Smooth muscle cell (in vitro differentiated cells): ENCODE measurements at regions not wholly inside any gene's neighbourhood (a gene's known extent, or its start where the extent isn't known, plus 50 kb on each side); places are given as distances from the start of the nearest gene placed in this dataset.

ENCODE experiments used
- DNase-seq: peaks from one replicate; lab custom pipeline; 2025; ENCODE audit not compliant: unreplicated experiment; lab: John Stamatoyannopoulos, UW
- H2AFZ ChIP-seq: fragments of 200-600 bp; sonication (generic); 2 replicates; pipeline ENCODE4 v1.6.0; 2016; ENCODE audit warnings: antibody characterized with exemption, low read depth, mild to moderate bottlenecking
- H3F3A ChIP-seq: fragments of 200-600 bp; sonication (generic); 2 replicates; pipeline ENCODE4 v1.6.0; 2017; ENCODE audit warnings: antibody characterized with exemption, low read depth
- H3K27ac ChIP-seq: fragments of 200-600 bp; sonication (generic); 2 replicates; pipeline ENCODE4 v1.5.1; 2016; ENCODE audit warnings: low read depth, mild to moderate bottlenecking
- H3K27me3 ChIP-seq: fragments of 200-600 bp; sonication (generic); 2 replicates; pipeline ENCODE4 v1.6.1; 2016; ENCODE audit warnings: low read depth, mild to moderate bottlenecking
- H3K36me3 ChIP-seq: fragments of 200-600 bp; sonication (generic); 2 replicates; pipeline ENCODE4 v1.5.1; 2016; ENCODE audit warnings: low read depth
- H3K4me1 ChIP-seq: fragments of 200-600 bp; sonication (generic); 2 replicates; pipeline ENCODE4 v1.5.1; 2016; ENCODE audit warnings: low read depth
- H3K4me2 ChIP-seq: fragments of 200-600 bp; sonication (generic); 2 replicates; pipeline ENCODE4 v1.6.0; 2016; ENCODE audit warnings: mild to moderate bottlenecking
- H3K4me3 ChIP-seq: fragments of 200-600 bp; sonication (generic); 2 replicates; pipeline ENCODE4 v1.5.1; 2016; ENCODE audit warnings: mild to moderate bottlenecking
- H3K79me2 ChIP-seq: fragments of 200-600 bp; sonication (generic); 2 replicates; pipeline ENCODE4 v1.6.0; 2016; ENCODE audit warnings: low read depth, mild to moderate bottlenecking
- H3K9ac ChIP-seq: fragments of 200-600 bp; sonication (generic); 2 replicates; pipeline ENCODE4 v1.6.0; 2016; ENCODE audit warnings: low read depth
- H3K9me3 ChIP-seq: fragments of 200-600 bp; sonication (generic); replicated peaks from 2 replicates; pipeline ENCODE4 v1.5.1; 2016; ENCODE audit warnings: low read depth
- H4K20me1 ChIP-seq: fragments of 200-600 bp; sonication (generic); 2 replicates; pipeline ENCODE4 v1.6.0; 2016; ENCODE audit warnings: low read depth
- WGBS: methylation state at CpG from one replicate; pipeline ENCODE4 v1.1.7; 2016; ENCODE audit warnings: low lambda C conversion rate; 5-methylcytosine and 5-hydroxymethylcytosine counted together
- TF ChIP-seq, protein P1 (sequence below): fragments of 200-600 bp; sonication (generic); IDR thresholded peaks from 2 replicates; pipeline ENCODE4 v1.5.1; 2017; ENCODE audit warnings: borderline replicate concordance, mild to moderate bottlenecking, antibody characterized with exemption; ENCODE audit not compliant: insufficient read depth, poor library complexity, severe bottlenecking

DNA sequence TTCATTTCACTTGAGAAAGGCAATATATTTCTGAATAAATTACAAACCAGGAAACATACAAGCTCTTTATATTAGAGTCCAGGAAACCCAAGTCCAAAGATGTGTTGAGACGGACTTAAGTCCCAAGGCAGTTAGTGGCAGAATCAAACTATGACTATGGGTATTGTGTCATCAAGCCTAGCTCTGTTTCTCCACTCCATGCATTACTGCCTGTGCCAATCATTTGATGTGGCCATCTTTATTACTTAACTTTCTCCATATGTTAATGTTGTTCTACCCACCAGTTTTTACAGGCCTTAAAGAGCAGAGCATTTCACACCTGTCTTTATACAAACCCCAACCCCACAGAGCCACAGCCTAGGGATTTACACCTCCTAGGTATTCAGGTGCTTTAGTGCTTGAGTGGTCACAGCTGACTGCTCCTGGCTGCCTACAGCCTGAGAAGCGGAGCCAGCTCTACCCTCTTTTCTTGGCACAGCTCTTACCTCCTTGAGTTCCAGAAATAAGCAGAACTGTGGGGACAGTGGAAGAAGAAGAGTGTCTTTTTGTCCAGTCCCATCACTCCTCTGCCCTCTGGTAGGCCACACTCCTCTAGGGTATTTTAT, 92.1 kb downstream of the DTWD1 start:
- Histone ChIP-seq H4K20me1 (no peaks in the 10 kb centered on the region), H3K36me3 (no peaks in the 10 kb centered on the region), H3F3A (no peaks in the 10 kb centered on the region), H3K9me3 (peaks cover 15% of the 10 kb centered on the region), H3K79me2 (no peaks in the 10 kb centered on the region), H3K4me1 (no peaks in the 10 kb centered on the region), H3K9ac (no peak overlapping the region), H3K4me2 (no peak overlapping the region), H3K27me3 (no peaks in the 10 kb centered on the region), H3K4me3 (no peak overlapping the region), H2AFZ (no peak overlapping the region), H3K27ac (no peak overlapping the region)
- DNase-seq = no peak
- TF ChIP-seq, protein P1, sequence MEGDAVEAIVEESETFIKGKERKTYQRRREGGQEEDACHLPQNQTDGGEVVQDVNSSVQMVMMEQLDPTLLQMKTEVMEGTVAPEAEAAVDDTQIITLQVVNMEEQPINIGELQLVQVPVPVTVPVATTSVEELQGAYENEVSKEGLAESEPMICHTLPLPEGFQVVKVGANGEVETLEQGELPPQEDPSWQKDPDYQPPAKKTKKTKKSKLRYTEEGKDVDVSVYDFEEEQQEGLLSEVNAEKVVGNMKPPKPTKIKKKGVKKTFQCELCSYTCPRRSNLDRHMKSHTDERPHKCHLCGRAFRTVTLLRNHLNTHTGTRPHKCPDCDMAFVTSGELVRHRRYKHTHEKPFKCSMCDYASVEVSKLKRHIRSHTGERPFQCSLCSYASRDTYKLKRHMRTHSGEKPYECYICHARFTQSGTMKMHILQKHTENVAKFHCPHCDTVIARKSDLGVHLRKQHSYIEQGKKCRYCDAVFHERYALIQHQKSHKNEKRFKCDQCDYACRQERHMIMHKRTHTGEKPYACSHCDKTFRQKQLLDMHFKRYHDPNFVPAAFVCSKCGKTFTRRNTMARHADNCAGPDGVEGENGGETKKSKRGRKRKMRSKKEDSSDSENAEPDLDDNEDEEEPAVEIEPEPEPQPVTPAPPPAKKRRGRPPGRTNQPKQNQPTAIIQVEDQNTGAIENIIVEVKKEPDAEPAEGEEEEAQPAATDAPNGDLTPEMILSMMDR = no peak
- 93% methylated on average over 2 of the region's 2 CpGs for WGBS

DNA sequence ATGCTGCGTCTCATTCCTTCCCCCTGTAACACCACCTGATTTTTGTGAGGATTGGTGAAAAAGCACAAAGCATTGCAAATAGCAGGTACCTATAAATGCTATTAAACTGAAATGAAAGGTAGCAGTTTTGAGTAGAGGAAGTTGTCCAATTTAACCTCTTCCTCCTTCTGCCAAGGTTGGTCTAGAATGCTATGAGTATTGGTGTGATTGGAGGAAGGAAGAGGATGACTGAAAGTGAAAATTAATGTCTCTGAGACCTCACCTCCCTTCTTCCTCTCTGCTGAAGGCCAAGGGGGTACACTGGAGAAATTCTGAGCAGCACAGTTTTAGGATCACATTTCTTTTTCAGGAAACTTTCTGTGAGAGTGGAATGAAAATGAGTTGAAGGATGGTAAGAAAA, 94.4 kb downstream of the DTWD1 start:
- 98% methylated on average over 1 of the region's 1 CpG for WGBS
- no peaks in the 10 kb centered on the region for H3F3A ChIP-seq
- H2AFZ ChIP-seq = no peak overlapping the region
- TF ChIP-seq, protein P1 = no peak
- no peaks in the 10 kb centered on the region for H3K79me2 ChIP-seq
- no peak overlapping the region for H3K9ac ChIP-seq
- H3K27ac ChIP-seq = no peak overlapping the region
- H3K4me1 ChIP-seq = no peaks in the 10 kb centered on the region
- no peaks in the 10 kb centered on the region for H3K9me3 ChIP-seq
- no peaks in the 10 kb centered on the region for H3K27me3 ChIP-seq
- no peaks in the 10 kb centered on the region for H4K20me1 ChIP-seq
- no peaks in the 10 kb centered on the region for H3K36me3 ChIP-seq
- no peak for DNase-seq
- H3K4me3 ChIP-seq = no peak overlapping the region
- H3K4me2 ChIP-seq = no peak overlapping the region

DNA sequence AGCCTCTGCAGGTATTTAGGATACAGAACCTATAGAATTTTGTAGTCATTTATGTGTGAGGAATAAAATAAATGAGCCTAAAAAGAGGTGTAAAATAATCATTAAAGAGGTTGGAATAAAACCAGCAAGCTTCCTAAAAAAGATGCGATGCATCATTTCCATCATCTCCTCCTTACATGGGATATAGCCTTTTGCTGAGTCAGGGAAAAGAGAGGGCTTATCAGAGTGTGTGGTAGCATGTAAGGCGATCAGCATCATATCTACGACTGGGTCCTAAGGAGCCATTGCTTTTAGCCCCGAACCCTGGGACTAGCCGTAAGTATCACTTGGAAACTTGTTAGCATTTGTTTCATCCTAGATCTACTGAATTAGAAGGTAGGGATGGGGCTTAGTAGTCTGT, 94.9 kb downstream of the DTWD1 start:
- no peaks in the 10 kb centered on the region for H4K20me1 ChIP-seq
- no peaks in the 10 kb centered on the region for H3K79me2 ChIP-seq
- no peak overlapping the region for H2AFZ ChIP-seq
- DNase-seq = no peak
- no peak overlapping the region for H3K27ac ChIP-seq
- H3F3A ChIP-seq = no peaks in the 10 kb centered on the region
- WGBS = 95% methylated on average over 5 of the region's 5 CpGs
- no peak overlapping the region for H3K9ac ChIP-seq
- H3K27me3 ChIP-seq = no peaks in the 10 kb centered on the region
- no peaks in the 10 kb centered on the region for H3K9me3 ChIP-seq
- no peak overlapping the region for H3K4me3 ChIP-seq
- H3K4me1 ChIP-seq = no peaks in the 10 kb centered on the region
- TF ChIP-seq, protein P1 = no peak
- no peak overlapping the region for H3K4me2 ChIP-seq
- H3K36me3 ChIP-seq = no peaks in the 10 kb centered on the region

DNA sequence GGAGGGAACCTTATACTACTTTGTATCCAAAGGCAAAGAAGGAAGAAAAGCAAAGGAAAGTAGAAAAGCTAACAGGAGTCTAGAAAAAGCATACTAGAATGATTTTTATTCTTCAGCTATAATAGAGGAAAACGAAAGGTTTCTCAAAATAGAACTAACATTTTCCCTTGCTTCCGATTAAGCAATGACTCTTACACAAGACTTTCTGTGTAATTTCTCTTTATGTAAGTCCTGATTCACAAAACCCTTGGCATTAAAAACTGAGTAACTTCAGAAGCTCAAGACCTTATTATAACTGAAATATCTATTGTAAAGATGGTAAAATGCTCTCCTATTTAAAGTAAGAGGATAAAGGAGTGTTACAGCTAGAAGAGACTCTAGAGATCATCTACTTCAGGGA, 97.4 kb downstream of the DTWD1 start:
- TF ChIP-seq, protein P1 = no peak
- Histone ChIP-seq H3K9me3 (no peaks in the 10 kb centered on the region), H4K20me1 (no peaks in the 10 kb centered on the region), H3K27me3 (no peaks in the 10 kb centered on the region), H3K4me3 (no peak overlapping the region), H3K79me2 (no peaks in the 10 kb centered on the region), H3K27ac (peak overlapping the region; percentile 16), H3K4me1 (no peaks in the 10 kb centered on the region), H3K9ac (no peak overlapping the region), H3K4me2 (no peak overlapping the region), H3K36me3 (no peaks in the 10 kb centered on the region), H2AFZ (peak overlapping the region; percentile 52), H3F3A (no peaks in the 10 kb centered on the region)
- DNase-seq = no peak
- WGBS = 67% methylated on average over 2 of the region's 2 CpGs
